CD8-positive, alpha-beta memory T cell (primary cell): ENCODE measurements at regions not wholly inside any gene's neighbourhood (a gene's known extent, or its start where the extent isn't known, plus 50 kb on each side); places are given as distances from the start of the nearest gene placed in this dataset.
"Not testable (repeated sequence)": the region's sequence is repeated elsewhere in the genome, so short reads cannot be mapped to it uniquely, and the experiment has no call there.

ENCODE experiments used
- CTCF ChIA-PET: fragments of 350-600 bp; sonication (Branson Sonifier 250); formaldehyde crosslinking; loops from one replicate; lab custom pipeline; 2021; ENCODE audit warnings: antibody characterized with exemption; lab: Charles Lee
- POLR2A ChIA-PET: fragments of 350-600 bp; sonication (Branson Sonifier 250); formaldehyde crosslinking; loops from one replicate; lab custom pipeline; 2021; ENCODE audit warnings: antibody characterized with exemption; lab: Charles Lee
- DNase-seq, 5 donors: peaks; one replicate each; pipeline versions ENCODE4 v3.0.0 to v3.0.0-alpha.2; 2020 to 2022; ENCODE audit warnings: mixed read lengths in 1 of 5
- H3K27ac ChIP-seq: one replicate; pipeline ENCODE4 v1.7.0; 2013; ENCODE audit warnings: low read depth, mild to moderate bottlenecking, low read length, moderate library complexity
- H3K27me3 ChIP-seq: 2 replicates; pipeline ENCODE4 v1.7.0; 2013; ENCODE audit warnings: low read length, mild to moderate bottlenecking; ENCODE audit not compliant: insufficient read depth, poor library complexity, severe bottlenecking
- H3K36me3 ChIP-seq: 2 replicates; pipeline ENCODE4 v1.7.0; 2013; ENCODE audit warnings: mild to moderate bottlenecking, low read length, moderate library complexity; ENCODE audit not compliant: insufficient read depth
- H3K4me1 ChIP-seq: 2 replicates; pipeline ENCODE4 v1.7.0; 2013; ENCODE audit warnings: mild to moderate bottlenecking, low read length, moderate library complexity; ENCODE audit not compliant: insufficient read depth
- H3K4me3 ChIP-seq: 2 replicates; pipeline ENCODE4 v1.7.0; 2013; ENCODE audit warnings: mild to moderate bottlenecking, low read length
- H3K9me3 ChIP-seq: 2 replicates; pipeline ENCODE4 v1.7.0; 2013; ENCODE audit warnings: mild to moderate bottlenecking, low read length
- H3K27ac Mint-ChIP-seq, 8 donors: one replicate each; pipeline ENCODE4 v1.8.0; 2020 to 2021; ENCODE audit warnings: mixed read lengths in 8 of 8, mild to moderate bottlenecking in 6 of 8, inconsistent platforms in 3 of 8, moderate library complexity in 3 of 8
- H3K27me3 Mint-ChIP-seq, 2 donors: one replicate each; pipeline ENCODE4 v1.8.0; 2020 to 2021; ENCODE audit warnings: mixed read lengths in 2 of 2, mild to moderate bottlenecking in 1 of 2, moderate library complexity in 1 of 2
- H3K36me3 Mint-ChIP-seq, 3 donors: one replicate each; pipeline ENCODE4 v1.8.0; 2020 to 2021; ENCODE audit warnings: mixed read lengths in 3 of 3, inconsistent platforms in 1 of 3, mild to moderate bottlenecking in 1 of 3
- H3K4me1 Mint-ChIP-seq, 3 donors: one replicate each; pipeline ENCODE4 v1.8.0; 2020 to 2021; ENCODE audit warnings: mixed read lengths in 3 of 3, inconsistent platforms in 1 of 3, mild to moderate bottlenecking in 1 of 3
- H3K4me3 Mint-ChIP-seq, 7 donors: one replicate each; pipeline ENCODE4 v1.8.0; 2020 to 2021; ENCODE audit warnings: mixed read lengths in 7 of 7, mild to moderate bottlenecking in 6 of 7, moderate library complexity in 4 of 7, inconsistent platforms in 2 of 7
- H3K9me3 Mint-ChIP-seq, 5 donors: one replicate each; pipeline ENCODE4 v1.8.0; 2020 to 2022; ENCODE audit warnings: mixed read lengths in 5 of 5, mild to moderate bottlenecking in 3 of 5, moderate library complexity in 2 of 5, inconsistent platforms in 1 of 5

GRCh38 chr7:32789266-32789665, 102.3 kb downstream of the KBTBD2 start:
- CTCF ChIA-PET, POLR2A ChIA-PET: not testable (repeated sequence)

GRCh38 chr7:32788174-32788573, 103.4 kb downstream of the KBTBD2 start:
- DNase-seq, H3K36me3 ChIP-seq, H3K27ac Mint-ChIP-seq, H3K4me1 Mint-ChIP-seq, H3K4me3 ChIP-seq, POLR2A ChIA-PET, CTCF ChIA-PET, H3K9me3 Mint-ChIP-seq, H3K4me1 ChIP-seq, H3K27ac ChIP-seq, H3K36me3 Mint-ChIP-seq, H3K27me3 ChIP-seq, H3K9me3 ChIP-seq, H3K4me3 Mint-ChIP-seq: not testable (repeated sequence)
- H3K27me3 Mint-ChIP-seq = peaks cover 5 to 13% of the 10 kb centered on the region in 2 donors

More at GRCh38 chr7:32789266-32789665, 102.3 kb downstream of the KBTBD2 start:
- not testable (repeated sequence) for H3K36me3 Mint-ChIP-seq, H3K4me3 Mint-ChIP-seq, H3K27ac Mint-ChIP-seq, H3K4me1 ChIP-seq, H3K9me3 Mint-ChIP-seq, H3K9me3 ChIP-seq, H3K4me1 Mint-ChIP-seq, H3K36me3 ChIP-seq, H3K4me3 ChIP-seq, H3K27me3 ChIP-seq, DNase-seq, H3K27ac ChIP-seq
- H3K27me3 Mint-ChIP-seq = peaks cover 5 to 13% of the 10 kb centered on the region in 2 donors

- POLR2A ChIA-PET, DNase-seq, H3K4me3 ChIP-seq, H3K27me3 ChIP-seq, H3K9me3 Mint-ChIP-seq, H3K4me1 ChIP-seq, H3K27ac Mint-ChIP-seq, H3K9me3 ChIP-seq, CTCF ChIA-PET, H3K36me3 Mint-ChIP-seq, H3K4me3 Mint-ChIP-seq, H3K36me3 ChIP-seq, H3K4me1 Mint-ChIP-seq, H3K27ac ChIP-seq, H3K27me3 Mint-ChIP-seq: not testable (repeated sequence)
Observed at GRCh38 chr7:32785365-32785944, 106.1 kb downstream of the KBTBD2 start.

GRCh38 chr7:32779895-32780294, 111.7 kb downstream of the KBTBD2 start:
- H3K4me3 Mint-ChIP-seq, H3K27me3 ChIP-seq, H3K4me1 ChIP-seq, H3K4me3 ChIP-seq, H3K27ac ChIP-seq, H3K9me3 ChIP-seq, CTCF ChIA-PET, H3K27ac Mint-ChIP-seq, DNase-seq, POLR2A ChIA-PET, H3K36me3 ChIP-seq, H3K27me3 Mint-ChIP-seq, H3K9me3 Mint-ChIP-seq, H3K36me3 Mint-ChIP-seq, H3K4me1 Mint-ChIP-seq: not testable (repeated sequence)

DNA sequence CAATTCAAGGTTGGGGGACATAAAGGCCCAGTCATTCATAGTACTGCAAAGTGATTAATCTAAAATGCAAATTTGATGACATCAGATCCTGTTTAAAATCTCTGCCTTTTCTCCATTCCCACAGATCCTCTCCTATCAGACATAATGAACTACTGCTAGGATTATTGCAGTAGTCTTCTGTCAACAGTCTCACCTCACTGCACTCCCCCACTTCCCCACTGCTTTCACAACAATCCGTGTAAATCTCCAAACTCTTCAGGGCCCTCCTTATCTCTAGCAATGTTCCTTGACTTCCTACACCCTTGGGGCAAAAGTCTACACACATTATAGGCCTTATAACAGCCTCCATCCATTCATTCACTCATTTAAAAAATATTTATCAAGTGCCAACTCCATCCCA, 112.4 kb downstream of the KBTBD2 start:
- Mint-ChIP-seq H3K9me3 (no peaks in the 10 kb centered on the region), H3K27ac (peak overlapping the region in 1 of 8 donors; percentile 82), H3K4me1 (no peaks in the 10 kb centered on the region), H3K27me3 (no peaks in the 10 kb centered on the region), H3K36me3 (peaks cover 0 to 5% (median 0%) of the 10 kb centered on the region in 3 donors), H3K4me3 (no peak overlapping the region)
- POLR2A ChIA-PET = no interaction called here
- CTCF ChIA-PET = no interaction called here
- H3K9me3 ChIP-seq = no peaks in the 10 kb centered on the region
- no peaks in the 10 kb centered on the region for H3K4me1 ChIP-seq
- H3K27ac ChIP-seq = no peak overlapping the region
- H3K27me3 ChIP-seq = no peaks in the 10 kb centered on the region
- H3K4me3 ChIP-seq = no peak overlapping the region
- DNase-seq = no peak
- H3K36me3 ChIP-seq = no peaks in the 10 kb centered on the region

DNA sequence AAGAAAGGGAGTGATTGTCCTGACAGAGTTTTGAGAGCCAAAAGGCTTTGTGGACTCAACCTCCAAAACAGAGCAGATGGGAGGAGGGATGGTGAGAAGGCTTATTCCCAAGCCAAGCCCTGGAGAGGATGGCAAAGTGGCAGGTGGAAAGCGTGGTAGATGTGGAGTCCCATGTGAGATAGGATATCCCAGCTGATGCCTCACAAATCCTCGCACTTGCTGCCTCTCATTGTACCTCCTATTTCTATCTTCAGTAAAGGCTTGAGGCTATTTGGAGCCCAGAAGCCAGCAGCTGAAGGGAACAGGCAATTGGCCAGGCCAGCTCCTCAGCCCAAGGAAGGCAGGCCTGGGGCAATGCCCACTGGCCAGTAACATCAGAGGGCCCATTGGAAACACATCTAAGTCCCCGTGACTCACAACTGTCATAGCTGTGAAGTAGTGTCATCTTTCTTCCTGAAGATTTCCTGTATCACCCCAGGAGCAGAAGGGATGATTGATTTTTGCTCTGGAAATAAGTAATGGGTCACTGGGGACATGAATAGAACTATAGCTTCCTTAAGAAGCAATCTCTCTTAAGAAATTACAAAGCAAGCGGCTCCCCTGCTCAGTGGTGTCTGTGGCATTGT, 114.4 kb downstream of the KBTBD2 start:
- H3K27ac ChIP-seq, H3K4me1 ChIP-seq, H3K36me3 ChIP-seq, CTCF ChIA-PET, H3K27me3 Mint-ChIP-seq, H3K9me3 Mint-ChIP-seq, POLR2A ChIA-PET, H3K4me1 Mint-ChIP-seq, H3K4me3 ChIP-seq, H3K36me3 Mint-ChIP-seq, H3K27ac Mint-ChIP-seq, H3K27me3 ChIP-seq, H3K4me3 Mint-ChIP-seq, H3K9me3 ChIP-seq, DNase-seq: not testable (repeated sequence)

DNA sequence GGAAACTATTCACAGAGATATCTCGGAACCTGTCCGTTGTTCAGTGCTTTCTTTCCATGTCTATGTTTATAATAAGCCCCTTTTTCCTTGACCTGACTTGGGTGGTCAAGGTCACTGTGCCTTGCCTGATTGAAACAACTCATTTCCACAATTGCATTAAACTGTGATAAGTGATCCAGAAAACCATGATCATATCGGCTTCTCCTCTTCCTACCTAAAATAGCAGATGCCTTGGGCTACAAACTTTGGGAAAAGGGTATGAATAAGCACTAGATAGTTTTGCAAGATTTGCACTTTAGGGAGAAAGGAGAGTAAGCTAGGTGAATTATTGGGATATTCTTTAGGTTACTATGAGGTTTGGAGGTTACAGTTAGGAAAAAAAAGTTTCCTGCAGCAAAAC, 115.2 kb downstream of the KBTBD2 start:
- H3K36me3 Mint-ChIP-seq, H3K27ac Mint-ChIP-seq, H3K4me1 Mint-ChIP-seq, H3K36me3 ChIP-seq, CTCF ChIA-PET, H3K4me3 ChIP-seq, H3K9me3 ChIP-seq, H3K27ac ChIP-seq, H3K4me3 Mint-ChIP-seq, POLR2A ChIA-PET, H3K27me3 ChIP-seq, H3K9me3 Mint-ChIP-seq, DNase-seq, H3K4me1 ChIP-seq: not testable (repeated sequence)
- H3K27me3 Mint-ChIP-seq = peaks cover 7 to 14% of the 10 kb centered on the region in 2 donors

- H3K4me3 Mint-ChIP-seq, H3K36me3 Mint-ChIP-seq, H3K27ac Mint-ChIP-seq, H3K4me1 Mint-ChIP-seq, POLR2A ChIA-PET, H3K4me1 ChIP-seq, CTCF ChIA-PET, H3K4me3 ChIP-seq, DNase-seq, H3K27me3 ChIP-seq, H3K36me3 ChIP-seq, H3K9me3 ChIP-seq, H3K27ac ChIP-seq, H3K9me3 Mint-ChIP-seq: not testable (repeated sequence)
- H3K27me3 Mint-ChIP-seq = peaks cover 7 to 19% of the 10 kb centered on the region in 2 donors
Observed at GRCh38 chr7:32775809-32776208, 115.8 kb downstream of the KBTBD2 start.
